ENCODE measurements at regions not wholly inside any gene's neighbourhood (a gene's known extent, or its start where the extent isn't known, plus 50 kb on each side); places are given as distances from the start of the nearest gene placed in this dataset.

- H2AFZ ChIP-seq (ENCODE audit: low read depth, low read length, severe bottlenecking): no peak overlapping the region
- H3K4me2 ChIP-seq (ENCODE audit: low read depth, low read length, poor library complexity, severe bottlenecking): no peak overlapping the region
- no peaks in the 10 kb centered on the region for H3K9me3 ChIP-seq (ENCODE audit: insufficient read depth, low read length)
- H3K36me3 ChIP-seq (ENCODE audit: low read length): no peaks in the 10 kb centered on the region
- no peaks in the 10 kb centered on the region for H3K79me2 ChIP-seq (ENCODE audit: insufficient read depth, low read length)
- no peak overlapping the region for H3K9ac ChIP-seq (ENCODE audit: low read length)
- no peaks in the 10 kb centered on the region for H4K20me1 ChIP-seq (ENCODE audit: low read depth, low read length)
- no peak for TF ChIP-seq EZH2phosphoT487 (conservative IDR thresholded peaks at IDR 0.05; ENCODE audit: low read length)
- TF ChIP-seq, protein P1, sequence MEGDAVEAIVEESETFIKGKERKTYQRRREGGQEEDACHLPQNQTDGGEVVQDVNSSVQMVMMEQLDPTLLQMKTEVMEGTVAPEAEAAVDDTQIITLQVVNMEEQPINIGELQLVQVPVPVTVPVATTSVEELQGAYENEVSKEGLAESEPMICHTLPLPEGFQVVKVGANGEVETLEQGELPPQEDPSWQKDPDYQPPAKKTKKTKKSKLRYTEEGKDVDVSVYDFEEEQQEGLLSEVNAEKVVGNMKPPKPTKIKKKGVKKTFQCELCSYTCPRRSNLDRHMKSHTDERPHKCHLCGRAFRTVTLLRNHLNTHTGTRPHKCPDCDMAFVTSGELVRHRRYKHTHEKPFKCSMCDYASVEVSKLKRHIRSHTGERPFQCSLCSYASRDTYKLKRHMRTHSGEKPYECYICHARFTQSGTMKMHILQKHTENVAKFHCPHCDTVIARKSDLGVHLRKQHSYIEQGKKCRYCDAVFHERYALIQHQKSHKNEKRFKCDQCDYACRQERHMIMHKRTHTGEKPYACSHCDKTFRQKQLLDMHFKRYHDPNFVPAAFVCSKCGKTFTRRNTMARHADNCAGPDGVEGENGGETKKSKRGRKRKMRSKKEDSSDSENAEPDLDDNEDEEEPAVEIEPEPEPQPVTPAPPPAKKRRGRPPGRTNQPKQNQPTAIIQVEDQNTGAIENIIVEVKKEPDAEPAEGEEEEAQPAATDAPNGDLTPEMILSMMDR (IDR thresholded peaks at IDR 0.05; ENCODE audit: insufficient read depth, low read length, poor library complexity, severe bottlenecking): no peak
- no peaks in the 10 kb centered on the region for H3F3A ChIP-seq (ENCODE audit: insufficient read depth)
- no peaks in the 10 kb centered on the region for H3K27me3 ChIP-seq (ENCODE audit: low read length)
- H3K9me2 ChIP-seq (replicated peaks; ENCODE audit: insufficient read depth, low read length): no peaks in the 10 kb centered on the region
- no peak overlapping the region for H3K4me3 ChIP-seq (ENCODE audit: insufficient read depth, low read length, poor library complexity, severe bottlenecking)
- no peak overlapping the region for H3K27ac ChIP-seq (ENCODE audit: low read depth, low read length)
Observed at GRCh38 chr3:147740928-147741327, 331.8 kb downstream of the ZIC1 start.

GRCh38 chr3:147744967-147745366 lies 335.8 kb downstream of the ZIC1 start:
- Histone ChIP-seq H3K9me3 (ENCODE audit: insufficient read depth, low read length) (no peaks in the 10 kb centered on the region), H3K27me3 (ENCODE audit: low read length) (no peaks in the 10 kb centered on the region), H3K27ac (ENCODE audit: low read depth, low read length) (no peak overlapping the region), H3K4me2 (ENCODE audit: low read depth, low read length, poor library complexity, severe bottlenecking) (no peak overlapping the region), H3F3A (ENCODE audit: insufficient read depth) (no peaks in the 10 kb centered on the region), H3K79me2 (ENCODE audit: insufficient read depth, low read length) (no peaks in the 10 kb centered on the region), H3K4me3 (ENCODE audit: insufficient read depth, low read length, poor library complexity, severe bottlenecking) (no peak overlapping the region), H4K20me1 (ENCODE audit: low read depth, low read length) (no peaks in the 10 kb centered on the region), H3K9me2 (replicated peaks; ENCODE audit: insufficient read depth, low read length) (no peaks in the 10 kb centered on the region), H3K36me3 (ENCODE audit: low read length) (no peaks in the 10 kb centered on the region), H2AFZ (ENCODE audit: low read depth, low read length, severe bottlenecking) (no peak overlapping the region), H3K9ac (ENCODE audit: low read length) (no peak overlapping the region)
- no peak for TF ChIP-seq EZH2phosphoT487 (conservative IDR thresholded peaks at IDR 0.05; ENCODE audit: low read length)
- TF ChIP-seq, protein P1 (IDR thresholded peaks at IDR 0.05; ENCODE audit: insufficient read depth, low read length, poor library complexity, severe bottlenecking): no peak

DNA sequence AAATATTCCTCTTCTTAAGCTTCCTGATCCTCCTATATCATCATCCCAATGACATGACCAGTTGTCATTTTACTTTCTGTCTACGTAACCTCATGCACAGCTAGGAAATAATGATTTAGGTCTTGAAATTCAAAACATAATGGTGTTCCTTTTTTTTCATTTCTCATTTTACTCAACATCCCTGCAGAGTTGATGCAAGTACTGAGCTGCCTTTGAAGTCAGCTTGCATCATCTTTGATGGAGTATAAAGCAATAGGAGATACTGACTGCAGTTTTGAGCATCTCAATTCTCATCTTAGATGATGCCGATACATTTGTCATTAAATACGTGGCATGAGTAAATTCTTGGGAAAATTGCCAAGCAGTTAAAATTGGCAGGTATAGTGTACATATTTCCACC lies 346.1 kb downstream of the ZIC1 start:
- Histone ChIP-seq H3F3A (ENCODE audit: insufficient read depth) (no peaks in the 10 kb centered on the region), H3K27me3 (ENCODE audit: low read length) (no peaks in the 10 kb centered on the region), H3K9ac (ENCODE audit: low read length) (no peak overlapping the region), H3K4me3 (ENCODE audit: insufficient read depth, low read length, poor library complexity, severe bottlenecking) (no peak overlapping the region), H3K9me3 (ENCODE audit: insufficient read depth, low read length) (no peaks in the 10 kb centered on the region; the same call in 1 of the 2 replicates), H3K4me2 (ENCODE audit: low read depth, low read length, poor library complexity, severe bottlenecking) (no peak overlapping the region), H4K20me1 (ENCODE audit: low read depth, low read length) (no peaks in the 10 kb centered on the region), H3K9me2 (replicated peaks; ENCODE audit: insufficient read depth, low read length) (no peaks in the 10 kb centered on the region), H2AFZ (ENCODE audit: low read depth, low read length, severe bottlenecking) (no peak overlapping the region), H3K36me3 (ENCODE audit: low read length) (no peaks in the 10 kb centered on the region), H3K79me2 (ENCODE audit: insufficient read depth, low read length) (no peaks in the 10 kb centered on the region), H3K27ac (ENCODE audit: low read depth, low read length) (no peak overlapping the region)
- TF ChIP-seq EZH2phosphoT487 (conservative IDR thresholded peaks at IDR 0.05; ENCODE audit: low read length): no peak
- TF ChIP-seq, protein P1 (IDR thresholded peaks at IDR 0.05; ENCODE audit: insufficient read depth, low read length, poor library complexity, severe bottlenecking): no peak
